ENCODE measurements at regions not wholly inside any gene's neighbourhood (a gene's known extent, or its start where the extent isn't known, plus 50 kb on each side); places are given as distances from the start of the nearest gene placed in this dataset.
"Not testable (repeated sequence)": the region's sequence is repeated elsewhere in the genome, so short reads cannot be mapped to it uniquely, and the experiment has no call there.

- Histone ChIP-seq H3K36me3 (no peaks in the 10 kb centered on the region), H3K27me3 (no peaks in the 10 kb centered on the region), H3K9me3 (ENCODE audit: low read depth) (no peaks in the 10 kb centered on the region), H3K4me3 (no peak overlapping the region), H3K27ac (no peak overlapping the region), H3K4me1 (ENCODE audit: low read depth) (peaks cover 28% of the 10 kb centered on the region)
- no peak for TF ChIP-seq CTCF (IDR thresholded peaks at IDR 0.05; ENCODE audit: low read depth, low read length)
- DNase-seq (ENCODE audit: low read depth in 1 of 2, low spot score in 1 of 2), result no peak
Measured at GRCh38 chr3:69660631-69661030, 78.6 kb upstream of the MITF start.

GRCh38 chr3:69659180-69659910, 79.9 kb upstream of the MITF start:
- H3K36me3 ChIP-seq, result no peaks in the 10 kb centered on the region
- H3K4me1 ChIP-seq (ENCODE audit: low read depth), result peaks cover 15% of the 10 kb centered on the region
- TF ChIP-seq CTCF (IDR thresholded peaks at IDR 0.05; ENCODE audit: low read depth, low read length), result no peak
- no peaks in the 10 kb centered on the region for H3K9me3 ChIP-seq (ENCODE audit: low read depth)
- H3K27ac ChIP-seq, result peak overlapping the region; percentile 69
- DNase-seq (ENCODE audit: low read depth in 1 of 2, low spot score in 1 of 2), result peak; percentile 3 to 25
- no peak overlapping the region for H3K4me3 ChIP-seq
- no peaks in the 10 kb centered on the region for H3K27me3 ChIP-seq

- H3K27ac ChIP-seq, result peak overlapping the region; percentile 69
- no peak overlapping the region for H3K4me3 ChIP-seq
- no peaks in the 10 kb centered on the region for H3K9me3 ChIP-seq (ENCODE audit: low read depth)
- TF ChIP-seq CTCF (IDR thresholded peaks at IDR 0.05; ENCODE audit: low read depth, low read length), result no peak
- no peaks in the 10 kb centered on the region for H3K27me3 ChIP-seq
- peak in 1 of 2 donors; percentile 25 for DNase-seq (ENCODE audit: low read depth in 1 of 2, low spot score in 1 of 2)
- H3K36me3 ChIP-seq, result no peaks in the 10 kb centered on the region
- H3K4me1 ChIP-seq (ENCODE audit: low read depth), result peaks cover 14% of the 10 kb centered on the region
Measured at GRCh38 chr3:69658514-69659140, 80.6 kb upstream of the MITF start.

- H3K27me3 ChIP-seq; H3K27ac ChIP-seq; H3K36me3 ChIP-seq; DNase-seq (ENCODE audit: low read depth in 1 of 2, low spot score in 1 of 2); H3K9me3 ChIP-seq (ENCODE audit: low read depth); H3K4me3 ChIP-seq: not testable (repeated sequence)
- H3K4me1 ChIP-seq (ENCODE audit: low read depth), result peaks cover 17% of the 10 kb centered on the region
Measured at GRCh38 chr3:69657030-69657429, 82.2 kb upstream of the MITF start.

- peaks cover 30% of the 10 kb centered on the region for H3K4me1 ChIP-seq (ENCODE audit: low read depth)
- no peak for DNase-seq (ENCODE audit: low read depth in 1 of 2, low spot score in 1 of 2)
- H3K36me3 ChIP-seq, result no peaks in the 10 kb centered on the region
- no peaks in the 10 kb centered on the region for H3K27me3 ChIP-seq
- TF ChIP-seq CTCF (IDR thresholded peaks at IDR 0.05; ENCODE audit: low read depth, low read length), result no peak
- no peak overlapping the region for H3K27ac ChIP-seq
- H3K9me3 ChIP-seq (ENCODE audit: low read depth), result no peaks in the 10 kb centered on the region
- no peak overlapping the region for H3K4me3 ChIP-seq
Measured at GRCh38 chr3:69651765-69652164, 87.5 kb upstream of the MITF start.

- Histone ChIP-seq H3K27ac (no peak overlapping the region), H3K9me3 (ENCODE audit: low read depth) (no peaks in the 10 kb centered on the region), H3K27me3 (no peaks in the 10 kb centered on the region), H3K4me3 (no peak overlapping the region), H3K36me3 (no peaks in the 10 kb centered on the region), H3K4me1 (ENCODE audit: low read depth) (peaks cover 30% of the 10 kb centered on the region)
- no peak for TF ChIP-seq CTCF (IDR thresholded peaks at IDR 0.05; ENCODE audit: low read depth, low read length)
- DNase-seq (ENCODE audit: low read depth in 1 of 2, low spot score in 1 of 2), result peak in 1 of 2 donors; percentile 60
Measured at GRCh38 chr3:69650066-69650419, 89.2 kb upstream of the MITF start.

All from cardiac muscle cell (in vitro differentiated cells and primary cell).